Keratinocyte (primary cell): ENCODE measurements at regions not wholly inside any gene's neighbourhood (a gene's known extent, or its start where the extent isn't known, plus 50 kb on each side); places are given as distances from the start of the nearest gene placed in this dataset.

Experiments used
- EZH2 ChIP-seq: IDR thresholded peaks from one replicate; pipeline ENCODE4 v1.6.1; 2012; ENCODE audit warnings: inconsistent platforms, mild to moderate bottlenecking, low read length, moderate library complexity
- TF ChIP-seq, protein P1 (sequence below), 3 experiments: IDR thresholded peaks in 1 of 3; conservative IDR thresholded peaks in 1 of 3; optimal IDR thresholded peaks in 1 of 3; 2 replicates in 2 of 3; 3 replicates in 1 of 3; pipeline versions ENCODE3 to v1.5.1; 2011; ENCODE audit warnings: low read length in 3 of 3, mild to moderate bottlenecking in 3 of 3, moderate library complexity in 2 of 3, control low read depth in 1 of 3, inconsistent platforms in 1 of 3; ENCODE audit not compliant: insufficient read depth in 2 of 3; ENCODE audit errors: extremely low read depth in 1 of 3

DNA sequence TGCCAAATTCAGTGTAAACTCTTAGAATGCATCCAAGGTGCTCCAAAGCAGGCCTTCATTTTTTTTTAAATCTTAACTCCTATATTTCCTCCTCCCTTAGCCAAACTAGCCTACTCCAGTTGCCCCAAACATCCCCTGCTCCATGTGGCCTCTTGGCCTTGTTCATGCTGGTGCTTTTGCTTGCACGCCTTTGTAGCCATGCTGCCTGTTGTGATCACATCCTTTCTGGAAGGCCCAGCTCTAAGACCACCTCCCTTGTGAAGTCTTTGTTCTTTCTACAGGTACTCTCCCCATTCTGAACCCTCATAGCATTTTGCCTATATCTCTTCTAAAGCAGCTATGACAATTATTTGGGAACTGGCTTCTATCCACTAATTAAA is 375.3 kb upstream of the NFE2L3 start:
- TF ChIP-seq, protein P1, sequence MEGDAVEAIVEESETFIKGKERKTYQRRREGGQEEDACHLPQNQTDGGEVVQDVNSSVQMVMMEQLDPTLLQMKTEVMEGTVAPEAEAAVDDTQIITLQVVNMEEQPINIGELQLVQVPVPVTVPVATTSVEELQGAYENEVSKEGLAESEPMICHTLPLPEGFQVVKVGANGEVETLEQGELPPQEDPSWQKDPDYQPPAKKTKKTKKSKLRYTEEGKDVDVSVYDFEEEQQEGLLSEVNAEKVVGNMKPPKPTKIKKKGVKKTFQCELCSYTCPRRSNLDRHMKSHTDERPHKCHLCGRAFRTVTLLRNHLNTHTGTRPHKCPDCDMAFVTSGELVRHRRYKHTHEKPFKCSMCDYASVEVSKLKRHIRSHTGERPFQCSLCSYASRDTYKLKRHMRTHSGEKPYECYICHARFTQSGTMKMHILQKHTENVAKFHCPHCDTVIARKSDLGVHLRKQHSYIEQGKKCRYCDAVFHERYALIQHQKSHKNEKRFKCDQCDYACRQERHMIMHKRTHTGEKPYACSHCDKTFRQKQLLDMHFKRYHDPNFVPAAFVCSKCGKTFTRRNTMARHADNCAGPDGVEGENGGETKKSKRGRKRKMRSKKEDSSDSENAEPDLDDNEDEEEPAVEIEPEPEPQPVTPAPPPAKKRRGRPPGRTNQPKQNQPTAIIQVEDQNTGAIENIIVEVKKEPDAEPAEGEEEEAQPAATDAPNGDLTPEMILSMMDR (optimal IDR thresholded peaks at IDR 0.05 in 1 of 3, IDR thresholded peaks at IDR 0.05 in 1 of 3, conservative IDR thresholded peaks at IDR 0.05 in 1 of 3; ENCODE audit: extremely low read depth in 1 of 3, insufficient read depth in 2 of 3, low read length in 3 of 3), result no peak
- no peak for TF ChIP-seq EZH2
